NCI-H1048 (cell line): ENCODE measurements at regions not wholly inside any gene's neighbourhood (a gene's known extent, or its start where the extent isn't known, plus 50 kb on each side); places are given as distances from the start of the nearest gene placed in this dataset.

ENCODE experiments used
- DNase-seq: peaks from one replicate; lab custom pipeline; 2025; lab: John Stamatoyannopoulos, UW

GRCh38 chr5:29822521-29822920, 1371.0 kb upstream of the CDH6 start:
- no peak for DNase-seq

- DNase-seq: no peak
Measured at GRCh38 chr5:29811914-29812679, 1381.4 kb upstream of the CDH6 start.

DNA sequence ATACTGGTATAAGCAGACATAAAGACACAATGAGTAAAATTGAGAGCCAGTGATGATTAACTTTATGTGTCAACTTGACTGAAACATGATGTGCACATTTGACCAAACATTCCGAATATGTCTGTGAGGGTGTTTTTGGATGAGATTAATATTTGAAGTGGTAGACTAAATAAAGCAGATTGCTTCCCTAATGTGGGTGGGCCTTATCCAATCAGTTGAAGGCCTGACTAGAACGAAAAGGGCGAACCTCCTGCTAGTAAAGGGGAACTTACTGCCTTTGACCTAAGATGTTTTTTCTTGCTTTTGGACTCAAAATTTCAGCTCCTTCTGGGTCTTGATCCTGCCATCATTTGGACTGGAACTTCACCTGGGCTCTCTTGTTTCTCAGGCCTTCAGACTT, 1387.7 kb upstream of the CDH6 start:
- no peak for DNase-seq

GRCh38 chr5:29800752-29801151, 1392.7 kb upstream of the CDH6 start:
- no peak for DNase-seq

- DNase-seq: no peak
Measured at GRCh38 chr5:29796013-29796412, 1397.5 kb upstream of the CDH6 start.

DNA sequence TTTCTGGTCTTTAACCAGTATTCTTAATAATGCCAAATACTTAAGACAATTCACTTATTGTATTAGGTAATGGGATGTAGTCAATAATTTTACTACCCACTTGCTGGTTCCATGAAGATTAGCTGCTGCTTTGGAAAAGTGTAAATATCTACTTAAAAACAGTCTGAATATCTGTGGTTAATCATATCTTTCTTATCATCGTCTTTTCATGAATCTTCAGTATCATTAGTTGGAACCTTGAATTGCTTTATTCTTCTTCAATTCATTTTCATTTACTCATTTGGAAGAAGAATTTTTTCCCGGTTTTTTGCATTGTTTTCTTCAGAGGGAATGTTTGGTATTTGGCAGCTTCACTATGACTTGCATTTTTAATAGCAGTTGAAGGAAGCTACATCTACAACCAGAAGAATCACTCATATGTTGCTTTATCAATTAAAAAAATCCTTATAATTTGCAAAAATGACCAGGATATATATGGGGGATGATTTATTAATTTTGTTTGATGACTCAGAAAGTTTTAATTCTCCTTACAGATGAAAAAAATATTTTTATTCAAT, 1398.3 kb upstream of the CDH6 start:
- no peak for DNase-seq

DNA sequence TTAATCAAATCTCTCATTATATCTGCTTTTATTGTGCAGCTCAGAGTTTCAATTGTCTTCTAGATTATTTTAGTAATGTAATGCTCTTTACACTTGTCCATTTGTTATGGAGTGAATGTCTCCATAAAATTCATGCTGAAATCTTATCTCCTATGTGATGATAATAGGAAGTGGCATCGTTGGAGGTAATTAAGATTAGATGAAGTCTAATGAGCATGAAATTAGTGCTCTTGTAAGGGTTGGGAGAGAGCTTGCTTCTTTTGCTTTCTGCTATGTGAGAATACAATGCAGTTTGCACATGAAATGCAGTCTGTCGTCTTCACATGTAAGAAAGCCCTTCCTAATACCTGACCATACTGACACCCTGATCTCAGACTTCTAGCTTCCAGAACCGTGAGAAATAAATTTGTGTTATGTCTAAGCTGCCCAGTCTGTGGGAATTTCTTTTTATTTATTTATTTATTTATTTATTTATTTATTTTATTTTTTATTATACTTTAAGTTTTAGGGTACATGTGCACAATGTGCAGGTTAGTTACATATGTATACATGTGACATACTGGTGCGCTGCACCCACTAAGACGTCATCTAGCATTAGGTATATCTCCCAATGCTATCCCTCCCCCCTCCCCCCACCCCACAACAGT, 1399.2 kb upstream of the CDH6 start:
- no peak for DNase-seq

DNA sequence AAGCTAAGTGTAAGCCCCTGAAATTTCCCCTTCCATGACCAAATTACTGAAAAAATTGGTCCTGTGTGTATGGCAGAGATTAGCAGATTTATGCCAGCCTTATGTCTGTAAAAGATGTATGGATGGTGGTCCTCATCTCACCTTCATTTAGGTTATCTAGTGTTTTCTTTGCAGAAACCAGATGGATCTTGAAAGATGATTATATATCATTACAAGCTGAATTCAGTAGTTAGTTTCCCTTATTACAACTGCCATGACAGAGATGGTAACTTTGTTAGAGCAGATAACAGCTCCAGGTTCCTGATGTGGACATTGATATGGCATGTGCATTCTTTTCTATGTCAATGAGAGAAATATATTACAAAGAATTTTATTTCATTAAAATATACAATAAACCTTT, 1403.2 kb upstream of the CDH6 start:
- DNase-seq: no peak

- DNase-seq: no peak
Measured at GRCh38 chr5:29780401-29780800, 1413.1 kb upstream of the CDH6 start.

GRCh38 chr5:29779141-29779540, 1414.3 kb upstream of the CDH6 start:
- no peak for DNase-seq

DNA sequence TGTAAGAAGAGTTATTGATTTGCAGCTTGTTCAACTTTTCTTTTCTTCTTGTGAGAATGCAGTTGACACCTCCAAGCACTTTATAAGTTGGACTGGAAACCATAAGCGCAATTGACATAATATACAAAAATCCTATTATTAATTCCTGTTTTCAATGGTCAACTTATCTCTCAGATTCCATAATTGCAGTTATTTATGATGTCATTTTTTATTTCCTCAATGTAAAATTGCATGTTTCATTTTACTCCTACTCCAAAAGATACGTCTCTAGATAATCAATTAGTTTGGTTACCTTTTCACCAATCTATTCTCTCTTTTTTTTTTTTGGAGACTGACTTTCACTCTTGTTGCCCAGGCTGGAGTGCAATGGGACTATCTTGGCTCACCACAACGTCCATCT, 1416.1 kb upstream of the CDH6 start:
- no peak for DNase-seq

- no peak for DNase-seq
Measured at GRCh38 chr5:29770936-29771335, 1422.5 kb upstream of the CDH6 start.

- DNase-seq: no peak
Measured at GRCh38 chr5:29769474-29769873, 1424.0 kb upstream of the CDH6 start.

DNA sequence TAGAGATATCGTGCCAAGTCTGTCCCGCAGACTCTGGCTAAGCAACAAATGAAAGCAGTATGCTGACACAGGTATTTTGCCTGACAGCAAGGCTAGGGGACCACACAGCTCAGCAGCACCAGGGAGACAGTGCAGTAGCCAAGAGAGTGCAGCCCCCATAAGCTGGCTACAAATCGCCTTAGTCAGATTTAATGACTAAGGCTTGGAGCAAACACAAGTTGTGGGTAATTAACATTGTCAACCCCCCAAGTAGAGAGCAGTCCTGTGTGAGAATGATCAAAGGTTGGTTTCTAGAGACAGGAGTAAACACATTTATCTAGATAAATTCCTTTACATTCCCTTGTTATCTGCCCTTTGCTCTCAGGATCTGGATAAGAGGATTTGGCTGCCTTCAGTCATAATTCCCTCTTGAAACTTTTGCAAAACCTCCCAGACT, 1434.5 kb upstream of the CDH6 start:
- no peak for DNase-seq

- DNase-seq: no peak
Measured at GRCh38 chr5:29750453-29750852, 1443.0 kb upstream of the CDH6 start.

GRCh38 chr5:29744618-29745017, 1448.9 kb upstream of the CDH6 start:
- DNase-seq: no peak

GRCh38 chr5:29720954-29721353, 1472.5 kb upstream of the CDH6 start:
- DNase-seq: no peak

GRCh38 chr5:29719171-29719570, 1474.3 kb upstream of the CDH6 start:
- no peak for DNase-seq

DNA sequence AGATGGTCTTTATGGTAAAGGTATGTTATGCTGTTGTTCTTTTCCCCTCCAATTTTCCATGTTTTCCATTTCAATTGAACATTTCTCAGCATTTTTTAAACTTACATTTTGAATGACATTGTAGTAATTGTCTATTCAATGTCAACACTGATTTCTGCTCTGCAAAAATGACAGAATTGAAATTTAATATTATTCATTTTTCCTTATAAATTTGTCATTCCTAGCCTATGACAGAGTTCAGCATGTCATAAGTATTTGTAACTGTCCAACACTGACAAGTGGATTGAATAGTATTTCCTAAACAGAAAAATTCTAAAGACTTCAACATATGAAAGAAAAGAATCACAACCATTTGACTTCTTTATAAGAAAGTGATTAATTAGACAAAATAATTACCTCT, 1478.3 kb upstream of the CDH6 start:
- DNase-seq: no peak

GRCh38 chr5:29702875-29703274, 1490.6 kb upstream of the CDH6 start:
- no peak for DNase-seq

DNA sequence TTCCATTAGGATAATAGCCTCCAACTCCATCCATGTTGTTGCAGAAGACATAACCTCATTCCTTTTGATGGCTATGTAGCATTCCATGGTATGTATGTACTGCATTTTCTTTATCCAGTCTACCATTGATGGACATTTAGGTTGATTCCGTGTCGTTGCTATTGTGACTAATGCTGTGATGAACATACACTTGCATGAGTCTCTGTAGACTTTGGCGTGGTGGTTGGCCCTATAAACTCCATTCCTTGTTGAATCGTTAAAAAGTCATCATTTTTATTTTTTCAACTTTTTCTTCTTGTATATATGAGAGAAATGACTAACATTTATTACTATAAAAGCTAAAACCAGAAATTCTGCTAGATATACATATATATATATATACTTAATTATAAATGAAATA, 1491.9 kb upstream of the CDH6 start:
- no peak for DNase-seq

- DNase-seq: no peak
Measured at GRCh38 chr5:29697785-29698414, 1495.6 kb upstream of the CDH6 start.

DNA sequence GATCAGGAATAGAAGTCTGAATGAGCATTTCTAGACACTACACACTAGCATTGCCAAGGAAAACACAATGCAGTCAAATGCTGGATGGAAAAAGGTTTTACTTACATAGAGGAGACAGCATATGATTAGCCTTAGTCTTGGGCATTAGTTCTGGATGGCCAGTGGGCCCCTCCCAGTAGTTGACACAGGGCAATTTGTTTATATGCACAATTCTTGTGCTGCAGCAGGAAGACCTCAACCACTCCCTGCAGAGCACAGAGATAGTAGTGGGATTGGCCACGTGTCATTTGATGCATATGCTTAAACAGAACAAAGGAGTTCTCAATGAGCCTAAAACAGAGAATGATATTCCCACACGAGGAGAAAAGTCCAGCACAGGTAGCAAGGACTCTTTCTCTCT, 1496.2 kb upstream of the CDH6 start:
- DNase-seq: no peak
